HuH-7.5 (cell line): ENCODE measurements at regions not wholly inside any gene's neighbourhood (a gene's known extent, or its start where the extent isn't known, plus 50 kb on each side); places are given as distances from the start of the nearest gene placed in this dataset.

Experiments
- DNase-seq: peaks from one replicate; pipeline ENCODE4 v3.0.0; 2011; ENCODE audit warnings: low spot score

DNA sequence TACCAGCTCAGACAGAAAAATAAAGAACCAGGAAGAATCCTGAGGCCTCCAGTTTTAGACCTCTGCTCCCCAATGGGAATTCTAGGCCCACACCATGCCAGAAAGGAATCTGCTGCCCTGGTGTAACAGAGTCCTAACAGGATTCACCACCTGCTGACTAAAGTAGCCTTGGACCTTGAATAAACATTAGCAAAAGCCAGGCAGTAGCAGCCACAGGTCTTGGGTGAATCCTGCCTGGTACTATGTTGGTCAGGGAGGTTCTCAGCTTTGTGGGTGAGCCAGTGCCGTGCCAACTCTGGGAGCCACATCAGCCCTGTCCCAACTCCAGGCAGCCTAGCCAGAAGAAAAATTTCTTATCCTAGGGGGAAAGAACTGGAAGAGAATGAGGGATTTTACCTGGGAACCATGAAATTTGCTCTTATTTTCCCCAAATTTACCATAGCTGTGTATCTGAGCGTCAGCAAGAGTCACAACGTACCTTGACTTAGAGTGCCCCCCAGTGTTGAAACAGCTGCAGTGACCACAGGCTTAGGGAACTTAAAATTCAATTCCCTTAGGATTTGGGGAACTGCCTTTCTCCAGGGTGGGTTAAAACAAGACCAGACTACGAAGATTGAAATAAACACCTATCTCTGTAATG is 1895.6 kb upstream of the PRR20A start:
- DNase-seq, result no peak

- DNase-seq, result no peak
These were observed 1885.5 kb upstream of the PRR20A start for GRCh38 chr13:55255236-55255635.

- DNase-seq, result no peak
These were observed 1877.7 kb upstream of the PRR20A start for GRCh38 chr13:55263045-55263444.

- DNase-seq, result no peak
These were observed 1874.1 kb upstream of the PRR20A start for GRCh38 chr13:55266644-55267043.

DNA sequence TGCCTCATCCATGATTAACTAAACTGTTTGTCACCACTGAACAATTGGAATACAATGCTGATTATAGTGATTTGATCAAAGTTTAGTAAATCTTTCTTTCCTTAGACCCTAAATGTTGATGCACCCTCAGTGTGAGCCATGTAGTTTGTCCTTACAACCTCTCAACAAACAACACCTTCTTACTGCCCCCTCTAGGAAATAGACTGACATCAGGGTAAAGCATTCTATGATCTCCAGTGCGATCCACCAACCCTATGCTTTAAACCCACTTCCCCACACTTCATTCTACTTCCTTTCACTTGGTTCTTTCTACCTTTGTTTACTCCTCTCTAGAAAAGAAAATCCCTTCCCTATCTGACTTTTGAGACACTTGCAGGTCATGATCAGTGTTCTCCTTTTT is 1842.5 kb upstream of the PRR20A start:
- DNase-seq, result no peak

DNA sequence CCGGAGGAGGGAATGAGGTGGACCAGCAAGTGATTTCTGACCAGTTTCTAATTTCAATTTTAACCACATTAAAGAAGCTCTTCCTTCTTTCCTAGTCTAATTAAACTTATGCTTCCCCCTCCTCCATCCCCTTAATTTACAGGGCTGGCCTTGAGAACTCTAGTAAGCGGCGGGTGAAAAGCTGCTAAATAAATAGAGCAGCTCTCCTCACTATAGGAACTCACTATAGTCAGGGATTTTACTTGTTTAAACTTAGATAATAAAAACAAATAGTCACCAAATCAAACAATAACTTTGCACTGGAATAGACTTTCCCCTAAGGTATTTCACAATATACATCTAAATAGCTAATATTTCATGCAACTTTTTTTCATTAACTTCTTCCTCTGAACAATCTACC is 1838.2 kb upstream of the PRR20A start:
- DNase-seq, result no peak

DNA sequence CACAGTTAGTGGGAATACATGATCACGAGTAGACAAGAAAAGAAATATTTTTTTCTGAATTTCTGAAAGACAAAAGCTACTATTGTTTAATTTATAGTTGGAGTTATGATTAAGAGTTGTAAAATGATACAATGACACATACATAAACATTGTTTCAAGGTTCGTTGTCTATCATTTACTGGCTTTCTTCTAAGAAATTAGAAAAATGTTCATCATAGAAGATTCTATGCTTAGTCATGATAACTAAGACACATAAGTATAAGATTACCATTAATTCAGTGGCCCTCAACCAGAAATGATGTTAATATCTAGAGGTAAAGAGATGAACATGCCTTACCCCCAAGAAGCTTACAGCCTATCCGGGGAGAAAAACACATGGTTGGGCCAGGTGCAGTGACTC is 1832.8 kb upstream of the PRR20A start:
- DNase-seq, result no peak

GRCh38 chr13:55341891-55342290 is 1798.8 kb upstream of the PRR20A start:
- no peak for DNase-seq

GRCh38 chr13:55345224-55345623 is 1795.5 kb upstream of the PRR20A start:
- no peak for DNase-seq

- no peak for DNase-seq
These were observed 1793.2 kb upstream of the PRR20A start for GRCh38 chr13:55347528-55347927.

DNA sequence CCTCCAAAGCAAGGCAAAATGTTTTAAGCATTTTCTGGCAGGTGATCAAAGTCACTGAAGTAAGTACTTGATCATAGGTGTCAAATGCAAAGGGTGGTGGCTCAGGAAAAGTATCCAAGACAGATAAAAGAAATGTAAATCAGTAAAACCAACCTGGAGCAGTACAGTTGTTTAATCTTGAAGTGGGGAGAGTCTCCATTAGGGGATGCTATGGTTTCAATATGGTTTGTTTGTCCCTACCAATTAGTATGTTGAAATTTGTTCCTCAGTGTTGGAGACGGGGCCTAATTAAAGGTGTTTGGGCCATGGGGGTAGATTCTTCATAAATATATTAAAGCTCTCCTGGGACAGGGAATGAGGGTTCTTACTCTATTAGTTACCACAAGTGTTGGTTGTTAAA is 1781.7 kb upstream of the PRR20A start:
- DNase-seq, result no peak

DNA sequence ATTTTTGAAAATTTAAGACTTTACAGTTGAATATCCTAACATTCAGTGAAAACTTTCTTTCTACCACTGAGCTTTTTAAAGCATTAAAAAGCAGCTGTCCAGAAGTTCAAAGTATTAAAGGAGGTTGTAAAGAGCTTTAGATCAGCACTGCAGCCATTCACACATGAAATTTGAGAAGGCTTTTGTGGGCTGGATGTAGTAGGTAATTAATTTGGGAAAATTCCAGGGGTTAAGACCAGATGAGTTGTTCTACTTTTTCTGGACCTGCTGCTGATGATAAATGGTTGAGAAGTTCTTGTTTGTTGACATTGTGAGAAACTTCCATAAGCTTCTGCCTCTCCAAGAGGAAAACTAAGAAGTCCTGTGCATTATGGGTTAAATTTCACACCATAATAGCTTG is 1779.6 kb upstream of the PRR20A start:
- no peak for DNase-seq

- DNase-seq, result no peak
These were observed 1774.0 kb upstream of the PRR20A start for GRCh38 chr13:55366676-55367075.

- no peak for DNase-seq
These were observed 1746.2 kb upstream of the PRR20A start for GRCh38 chr13:55394470-55394869.

- DNase-seq, result no peak
These were observed 1737.8 kb upstream of the PRR20A start for GRCh38 chr13:55402870-55403269.

DNA sequence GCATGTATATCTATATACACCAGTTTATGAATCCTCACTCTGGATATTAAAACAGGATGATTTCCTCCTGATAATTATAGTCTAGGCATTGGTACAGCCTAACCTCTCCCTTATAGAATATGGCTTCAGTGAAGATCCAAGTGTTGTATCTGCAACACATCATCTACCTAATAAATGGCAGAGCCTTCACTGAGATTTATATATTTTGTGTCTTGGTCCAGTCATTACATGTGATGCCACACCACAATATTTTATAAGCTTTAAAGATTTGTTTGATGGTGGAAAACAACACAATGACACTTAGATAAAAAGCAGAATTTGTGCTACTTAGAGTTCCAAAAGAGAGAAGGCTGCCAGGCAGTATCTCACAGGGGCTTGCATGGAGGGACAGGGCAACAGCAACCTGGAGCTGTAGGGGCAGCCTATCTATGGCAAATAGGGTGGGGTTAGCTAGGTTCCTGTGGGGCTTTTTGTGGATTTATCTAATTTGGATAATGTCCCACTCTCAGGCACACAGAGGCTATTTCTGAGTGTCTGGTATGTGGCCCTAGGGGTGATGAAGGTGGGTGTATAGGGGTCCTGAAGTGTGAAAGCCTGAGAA is 1736.7 kb upstream of the PRR20A start:
- DNase-seq, result no peak

DNA sequence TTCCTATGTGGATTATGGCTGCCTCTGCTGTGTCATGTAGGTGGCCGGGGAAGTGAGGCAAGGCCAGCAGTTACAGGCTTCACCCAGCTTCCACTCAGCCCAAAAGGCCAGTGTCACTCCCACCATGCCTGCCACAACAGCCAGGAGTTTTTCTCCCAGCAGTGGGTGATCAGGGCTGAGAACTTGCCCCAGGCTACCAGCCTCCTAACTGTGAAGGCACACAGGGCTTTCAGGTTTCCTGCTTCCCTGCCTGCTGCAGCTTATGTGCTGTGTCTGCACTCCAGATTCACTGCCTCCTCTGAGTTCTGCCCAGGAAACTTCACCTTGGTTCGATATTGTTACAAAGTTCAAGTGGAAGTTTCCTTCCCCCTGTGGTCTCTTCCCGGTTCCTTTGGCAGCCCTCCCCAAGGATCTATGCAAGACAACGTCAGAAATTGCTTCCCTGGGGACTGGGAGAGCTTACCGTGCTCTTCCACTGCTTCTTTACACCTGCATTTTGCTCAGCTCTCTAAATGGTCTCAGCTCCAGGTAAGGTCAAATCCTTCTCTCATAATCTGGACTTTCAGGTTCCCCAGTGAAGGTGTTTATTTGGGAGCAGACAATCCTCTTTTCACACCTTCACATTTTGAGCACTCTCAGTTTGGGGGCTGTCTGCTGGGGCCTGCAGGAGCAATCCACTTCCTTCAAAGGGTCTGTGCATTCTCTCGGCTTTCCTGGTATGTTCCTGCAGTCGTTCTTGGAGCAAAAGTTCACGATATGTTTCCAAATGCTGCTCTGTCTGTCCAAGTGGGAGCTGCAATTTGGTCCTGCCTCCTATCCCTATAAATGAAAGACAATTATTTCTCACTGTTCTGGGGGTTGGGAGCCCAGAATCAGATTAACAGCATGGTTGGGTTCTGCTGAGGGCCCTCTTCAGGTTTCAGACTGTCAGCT is 1730.1 kb upstream of the PRR20A start:
- DNase-seq, result no peak

DNA sequence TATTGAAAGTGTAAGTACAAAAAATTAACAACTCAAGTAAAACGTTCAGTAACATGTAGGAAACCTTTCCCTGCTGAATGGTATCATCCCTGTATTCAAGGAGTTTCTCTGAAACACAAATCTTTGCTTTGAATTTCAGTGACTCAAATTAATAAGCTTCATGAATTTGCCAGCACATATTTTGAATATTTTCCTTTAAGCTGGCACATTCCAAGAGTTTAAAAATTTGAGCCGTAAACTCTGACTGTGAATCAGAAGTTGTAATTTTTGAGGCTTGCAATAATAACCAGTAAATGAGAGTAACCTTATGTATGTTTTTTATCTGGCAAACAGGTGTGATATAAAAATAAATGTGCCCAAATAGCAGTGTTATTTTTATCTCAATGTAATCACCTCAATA is 1722.6 kb upstream of the PRR20A start:
- no peak for DNase-seq

GRCh38 chr13:55432814-55433213 is 1707.9 kb upstream of the PRR20A start:
- DNase-seq, result no peak

DNA sequence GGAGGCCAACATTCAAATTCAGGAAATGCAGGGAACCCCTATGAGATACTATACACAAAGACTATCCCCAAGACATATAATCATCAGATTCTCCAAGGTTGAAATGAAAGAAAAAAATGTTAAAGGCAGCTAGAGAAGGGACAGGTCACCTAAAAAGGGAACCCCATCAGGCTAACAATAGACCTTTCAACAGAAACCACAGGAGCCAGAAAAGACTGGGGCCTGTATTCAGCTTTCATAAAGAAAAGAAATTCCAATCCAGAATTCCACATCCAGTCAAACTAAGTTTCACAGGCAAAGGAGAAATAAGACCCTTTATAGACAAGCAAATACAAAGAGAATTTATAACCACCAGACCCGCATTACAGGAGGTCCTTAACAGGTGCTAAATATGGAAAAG is 1703.6 kb upstream of the PRR20A start:
- no peak for DNase-seq

- DNase-seq, result no peak
These were observed 1701.3 kb upstream of the PRR20A start for GRCh38 chr13:55439450-55439849.

GRCh38 chr13:55440465-55441085 is 1700.1 kb upstream of the PRR20A start:
- DNase-seq, result no peak

DNA sequence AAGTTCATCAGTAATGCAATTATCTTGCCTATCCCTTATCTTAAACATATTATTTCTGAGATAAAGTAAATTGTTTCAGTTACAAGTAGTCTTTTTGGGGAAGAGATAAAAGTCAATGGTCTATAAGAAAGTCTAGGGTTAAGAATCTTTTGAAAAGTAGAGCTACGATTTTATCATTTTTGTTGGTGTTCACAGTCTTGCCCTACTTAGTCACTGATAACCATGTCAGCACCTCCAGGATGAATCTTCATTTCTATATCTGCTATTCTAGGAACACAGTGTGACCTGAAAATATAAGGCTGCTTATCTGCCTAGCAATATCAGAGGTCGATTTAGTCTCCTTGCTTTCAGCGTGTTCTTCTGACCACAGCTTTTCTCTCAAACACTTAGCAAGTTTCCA is 1676.5 kb upstream of the PRR20A start:
- DNase-seq, result no peak
